ENCODE measurements at regions not wholly inside any gene's neighbourhood (a gene's known extent, or its start where the extent isn't known, plus 50 kb on each side); places are given as distances from the start of the nearest gene placed in this dataset.

DNA sequence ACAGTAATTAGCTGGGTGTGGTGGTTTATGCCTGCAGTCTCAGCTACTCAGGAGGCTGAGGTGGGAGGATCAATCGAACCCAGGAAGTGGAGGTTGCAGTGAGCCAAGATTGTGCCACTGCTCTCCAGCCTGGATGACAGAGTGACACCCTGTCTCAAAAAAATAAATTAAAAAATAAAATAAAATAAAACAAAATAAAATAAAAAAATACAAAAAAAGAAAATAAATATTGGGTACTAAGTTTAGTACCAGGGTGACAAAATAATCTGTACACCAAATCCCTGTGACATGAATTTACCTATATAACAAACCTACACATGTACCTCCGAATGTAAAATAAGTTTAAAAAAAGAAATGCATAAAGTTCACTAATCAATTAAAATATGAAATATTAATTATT, 666.0 kb upstream of the CDH18 start:
- H3K27ac Mint-ChIP-seq: no peak overlapping the region
- peaks cover 45% of the 10 kb centered on the region for H3K9me3 Mint-ChIP-seq
- H3K27me3 Mint-ChIP-seq (ENCODE audit: low read depth): no peaks in the 10 kb centered on the region
- no peaks in the 10 kb centered on the region for H3K4me1 Mint-ChIP-seq (ENCODE audit: low read depth)
- DNase-seq (ENCODE audit: low spot score): no peak
- no peaks in the 10 kb centered on the region for H3K36me3 Mint-ChIP-seq (ENCODE audit: low read depth)
- no peak overlapping the region for H3K4me3 Mint-ChIP-seq

GRCh38 chr5:20649966-20650365, 662.0 kb upstream of the CDH18 start:
- Mint-ChIP-seq H3K4me1 (ENCODE audit: low read depth) (no peaks in the 10 kb centered on the region), H3K9me3 (peaks cover 45% of the 10 kb centered on the region), H3K27me3 (ENCODE audit: low read depth) (no peaks in the 10 kb centered on the region), H3K27ac (no peak overlapping the region), H3K4me3 (no peak overlapping the region), H3K36me3 (ENCODE audit: low read depth) (no peaks in the 10 kb centered on the region)
- no peak for DNase-seq (ENCODE audit: low spot score)

GRCh38 chr5:20648981-20649380, 661.0 kb upstream of the CDH18 start:
- no peaks in the 10 kb centered on the region for H3K27me3 Mint-ChIP-seq (ENCODE audit: low read depth)
- no peak overlapping the region for H3K27ac Mint-ChIP-seq
- no peak for DNase-seq (ENCODE audit: low spot score)
- H3K9me3 Mint-ChIP-seq: peaks cover 45% of the 10 kb centered on the region
- H3K4me1 Mint-ChIP-seq (ENCODE audit: low read depth): no peaks in the 10 kb centered on the region
- H3K4me3 Mint-ChIP-seq: no peak overlapping the region
- H3K36me3 Mint-ChIP-seq (ENCODE audit: low read depth): no peaks in the 10 kb centered on the region

- no peak overlapping the region for H3K4me3 Mint-ChIP-seq
- H3K36me3 Mint-ChIP-seq (ENCODE audit: low read depth): no peaks in the 10 kb centered on the region
- no peaks in the 10 kb centered on the region for H3K4me1 Mint-ChIP-seq (ENCODE audit: low read depth)
- DNase-seq (ENCODE audit: low spot score): no peak
- H3K9me3 Mint-ChIP-seq: peaks cover 44% of the 10 kb centered on the region
- no peaks in the 10 kb centered on the region for H3K27me3 Mint-ChIP-seq (ENCODE audit: low read depth)
- no peak overlapping the region for H3K27ac Mint-ChIP-seq
Observed at GRCh38 chr5:20636686-20637085, 648.7 kb upstream of the CDH18 start.

DNA sequence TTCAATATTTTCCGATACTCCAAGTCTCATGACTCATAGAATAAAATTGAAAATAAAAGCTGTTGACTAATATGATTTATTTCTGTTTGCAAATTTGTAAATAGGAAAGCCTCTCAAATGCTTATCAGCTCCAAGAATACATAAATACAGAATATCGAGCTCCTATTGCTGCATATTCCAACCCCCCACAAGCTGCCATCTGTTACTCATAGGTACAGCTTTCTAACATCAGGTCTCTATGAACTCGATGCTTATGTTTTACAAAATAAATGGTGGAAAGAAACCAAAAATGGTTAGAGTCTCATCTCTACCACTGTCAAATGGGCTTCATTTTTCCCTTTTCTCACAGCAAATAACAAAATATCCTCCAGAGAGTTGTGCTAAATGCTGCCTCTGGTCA, 631.6 kb upstream of the CDH18 start:
- Mint-ChIP-seq H3K4me1 (ENCODE audit: low read depth) (no peaks in the 10 kb centered on the region), H3K36me3 (ENCODE audit: low read depth) (no peaks in the 10 kb centered on the region), H3K9me3 (peaks cover 34% of the 10 kb centered on the region), H3K27me3 (ENCODE audit: low read depth) (no peaks in the 10 kb centered on the region), H3K4me3 (no peak overlapping the region), H3K27ac (no peak overlapping the region)
- DNase-seq (ENCODE audit: low spot score): no peak

DNA sequence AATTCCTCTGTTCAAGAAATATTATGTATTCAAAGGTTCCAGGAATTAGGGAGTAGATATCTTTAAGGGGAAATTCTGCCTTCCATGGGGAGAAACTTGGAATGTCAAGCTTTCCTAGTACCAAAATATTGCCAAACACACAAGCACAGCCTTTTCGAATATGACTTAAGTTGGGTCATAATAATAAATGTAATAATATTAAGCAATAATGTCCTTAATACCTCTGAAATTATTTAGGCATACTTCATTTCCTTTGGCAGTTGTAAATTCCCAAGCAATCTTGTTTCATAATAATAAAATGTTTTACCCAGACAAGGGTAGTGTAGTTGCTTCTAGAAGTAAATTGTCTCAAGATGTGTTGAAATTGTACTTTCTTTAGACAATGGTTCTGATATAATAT, 630.3 kb upstream of the CDH18 start:
- H3K9me3 Mint-ChIP-seq: peaks cover 39% of the 10 kb centered on the region
- H3K36me3 Mint-ChIP-seq (ENCODE audit: low read depth): no peaks in the 10 kb centered on the region
- H3K4me1 Mint-ChIP-seq (ENCODE audit: low read depth): no peaks in the 10 kb centered on the region
- H3K4me3 Mint-ChIP-seq: no peak overlapping the region
- DNase-seq (ENCODE audit: low spot score): no peak
- no peak overlapping the region for H3K27ac Mint-ChIP-seq
- H3K27me3 Mint-ChIP-seq (ENCODE audit: low read depth): no peaks in the 10 kb centered on the region

GRCh38 chr5:20617841-20618240, 629.8 kb upstream of the CDH18 start:
- DNase-seq (ENCODE audit: low spot score): no peak
- no peak overlapping the region for H3K4me3 Mint-ChIP-seq
- peaks cover 39% of the 10 kb centered on the region for H3K9me3 Mint-ChIP-seq
- H3K27ac Mint-ChIP-seq: no peak overlapping the region
- H3K27me3 Mint-ChIP-seq (ENCODE audit: low read depth): no peaks in the 10 kb centered on the region
- H3K4me1 Mint-ChIP-seq (ENCODE audit: low read depth): no peaks in the 10 kb centered on the region
- H3K36me3 Mint-ChIP-seq (ENCODE audit: low read depth): no peaks in the 10 kb centered on the region

- Mint-ChIP-seq H3K27ac (no peak overlapping the region), H3K4me1 (ENCODE audit: low read depth) (no peaks in the 10 kb centered on the region), H3K4me3 (no peak overlapping the region), H3K9me3 (peaks cover 33% of the 10 kb centered on the region), H3K36me3 (ENCODE audit: low read depth) (no peaks in the 10 kb centered on the region), H3K27me3 (ENCODE audit: low read depth) (no peaks in the 10 kb centered on the region)
- DNase-seq (ENCODE audit: low spot score): no peak
Observed at GRCh38 chr5:20615888-20616563, 628.0 kb upstream of the CDH18 start.

DNA sequence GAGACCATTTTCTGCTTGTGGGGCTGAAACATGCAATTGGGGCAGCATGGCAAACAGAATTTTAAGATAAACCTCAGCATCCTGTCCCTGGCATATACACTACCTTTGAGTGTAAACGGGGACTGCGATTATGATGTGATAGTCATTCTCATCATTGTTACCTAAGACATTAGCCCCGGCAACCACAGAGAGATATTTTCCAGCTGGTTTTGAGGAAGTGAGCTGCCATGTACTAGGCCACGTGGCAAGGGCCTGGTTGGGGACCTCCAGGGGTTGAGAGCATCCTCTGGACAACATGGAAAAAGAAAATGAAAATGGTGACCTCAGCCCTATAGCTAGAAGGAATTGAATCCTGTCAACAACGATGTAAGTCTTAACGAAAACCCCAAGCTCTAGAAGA, 623.6 kb upstream of the CDH18 start:
- H3K4me3 Mint-ChIP-seq: no peak overlapping the region
- H3K4me1 Mint-ChIP-seq (ENCODE audit: low read depth): no peaks in the 10 kb centered on the region
- no peak for DNase-seq (ENCODE audit: low spot score)
- peaks cover 42% of the 10 kb centered on the region for H3K9me3 Mint-ChIP-seq
- H3K36me3 Mint-ChIP-seq (ENCODE audit: low read depth): no peaks in the 10 kb centered on the region
- no peak overlapping the region for H3K27ac Mint-ChIP-seq
- no peaks in the 10 kb centered on the region for H3K27me3 Mint-ChIP-seq (ENCODE audit: low read depth)

DNA sequence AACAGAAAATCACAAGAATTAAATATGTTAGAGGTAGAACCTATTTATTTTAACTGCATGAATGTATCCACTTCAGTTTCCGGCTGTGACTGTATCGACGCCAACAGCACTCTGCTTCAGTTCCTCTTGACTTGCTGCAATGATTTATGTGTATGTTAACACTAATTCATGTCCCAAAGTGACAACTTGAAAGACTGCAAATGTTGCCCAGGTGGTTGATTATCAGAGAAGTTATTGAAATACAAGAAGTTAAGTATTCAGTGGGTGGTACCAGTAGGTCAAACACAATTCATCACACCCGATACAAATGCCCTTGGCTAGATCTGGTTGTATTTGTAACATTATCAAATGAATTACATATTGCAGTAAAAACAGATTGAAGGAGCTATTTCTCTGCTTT, 622.7 kb upstream of the CDH18 start:
- H3K36me3 Mint-ChIP-seq (ENCODE audit: low read depth): no peaks in the 10 kb centered on the region

GRCh38 chr5:20609126-20609525, 621.1 kb upstream of the CDH18 start:
- Mint-ChIP-seq H3K27me3 (ENCODE audit: low read depth) (no peaks in the 10 kb centered on the region), H3K4me3 (no peak overlapping the region), H3K27ac (no peak overlapping the region), H3K9me3 (peaks cover 40% of the 10 kb centered on the region), H3K4me1 (ENCODE audit: low read depth) (no peaks in the 10 kb centered on the region), H3K36me3 (ENCODE audit: low read depth) (no peaks in the 10 kb centered on the region)
- no peak for DNase-seq (ENCODE audit: low spot score)

More for the DNA sequence above, 622.7 kb upstream of the CDH18 start:
- no peaks in the 10 kb centered on the region for H3K4me1 Mint-ChIP-seq (ENCODE audit: low read depth)
- H3K9me3 Mint-ChIP-seq: peaks cover 45% of the 10 kb centered on the region
- H3K4me3 Mint-ChIP-seq: no peak overlapping the region
- DNase-seq (ENCODE audit: low spot score): no peak
- H3K27ac Mint-ChIP-seq: no peak overlapping the region
- no peaks in the 10 kb centered on the region for H3K27me3 Mint-ChIP-seq (ENCODE audit: low read depth)

- Mint-ChIP-seq H3K27ac (no peak overlapping the region), H3K27me3 (ENCODE audit: low read depth) (no peaks in the 10 kb centered on the region), H3K36me3 (ENCODE audit: low read depth) (no peaks in the 10 kb centered on the region), H3K4me3 (no peak overlapping the region), H3K4me1 (ENCODE audit: low read depth) (no peaks in the 10 kb centered on the region), H3K9me3 (peaks cover 40% of the 10 kb centered on the region)
- no peak for DNase-seq (ENCODE audit: low spot score)
Observed at GRCh38 chr5:20608567-20608966, 620.6 kb upstream of the CDH18 start.

DNA sequence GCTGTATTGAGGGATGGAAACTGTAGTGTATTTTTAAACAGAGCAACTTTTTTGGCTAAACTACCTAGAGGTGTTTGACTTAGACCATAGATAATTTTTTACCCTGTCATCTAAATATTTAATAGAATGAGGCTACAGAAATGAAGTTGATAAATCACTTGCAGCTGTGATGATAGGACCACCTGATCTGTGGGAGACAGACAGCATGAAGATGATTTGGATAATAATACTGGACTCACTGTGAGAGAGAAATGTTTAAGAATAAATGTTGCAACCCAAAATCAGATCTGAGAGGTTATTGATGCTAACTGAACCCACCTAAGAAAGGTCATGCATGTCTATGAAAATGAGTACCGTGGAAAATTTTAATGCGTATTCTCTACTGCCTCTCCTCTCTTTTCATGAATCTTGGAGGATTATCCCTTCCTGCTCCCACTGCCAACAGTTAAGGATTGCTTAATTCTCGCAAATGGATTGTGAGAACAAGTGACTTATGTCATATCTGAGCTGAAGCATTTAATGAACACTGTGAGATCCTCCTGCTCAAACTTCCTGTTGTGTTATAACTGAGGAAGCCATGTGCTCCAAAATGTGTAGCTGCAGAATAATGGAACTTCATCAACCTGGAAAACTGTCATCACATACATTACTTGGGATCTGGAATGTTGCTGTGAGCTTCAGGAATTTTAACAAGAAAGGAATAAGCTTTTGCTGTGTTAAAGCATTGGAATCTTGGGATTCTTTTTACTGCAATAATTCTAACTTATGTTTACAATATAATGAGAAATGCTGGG, 617.9 kb upstream of the CDH18 start:
- Mint-ChIP-seq H3K27me3 (ENCODE audit: low read depth) (no peaks in the 10 kb centered on the region), H3K36me3 (ENCODE audit: low read depth) (no peaks in the 10 kb centered on the region), H3K4me3 (no peak overlapping the region), H3K4me1 (ENCODE audit: low read depth) (no peaks in the 10 kb centered on the region), H3K9me3 (peaks cover 47% of the 10 kb centered on the region), H3K27ac (no peak overlapping the region)
- no peak for DNase-seq (ENCODE audit: low spot score)

GRCh38 chr5:20604992-20605391, 617.0 kb upstream of the CDH18 start:
- DNase-seq (ENCODE audit: low spot score): no peak
- H3K27ac Mint-ChIP-seq: no peak overlapping the region
- H3K9me3 Mint-ChIP-seq: peaks cover 39% of the 10 kb centered on the region
- H3K36me3 Mint-ChIP-seq (ENCODE audit: low read depth): no peaks in the 10 kb centered on the region
- H3K27me3 Mint-ChIP-seq (ENCODE audit: low read depth): no peaks in the 10 kb centered on the region
- H3K4me1 Mint-ChIP-seq (ENCODE audit: low read depth): no peaks in the 10 kb centered on the region
- H3K4me3 Mint-ChIP-seq: no peak overlapping the region
